Hepatocyte (in vitro differentiated cells): ENCODE measurements at regions not wholly inside any gene's neighbourhood (a gene's known extent, or its start where the extent isn't known, plus 50 kb on each side); places are given as distances from the start of the nearest gene placed in this dataset.

Source experiments
- DNase-seq: peaks from one replicate; pipeline ENCODE4 v3.0.0-alpha.2; 2016; ENCODE audit warnings: low spot score
- H2AFZ ChIP-seq: fragments of 200-600 bp; sonication (generic); 2 replicates; pipeline ENCODE4 v1.6.0; 2016; ENCODE audit warnings: antibody characterized with exemption, mild to moderate bottlenecking
- H3K27ac ChIP-seq: fragments of 200-600 bp; sonication (generic); 2 replicates; pipeline ENCODE4 v1.5.1; 2016; ENCODE audit warnings: mild to moderate bottlenecking
- H3K27me3 ChIP-seq: fragments of 200-600 bp; sonication (generic); 2 replicates; pipeline ENCODE4 v1.6.1; 2016
- H3K36me3 ChIP-seq: fragments of 200-600 bp; sonication (generic); replicated peaks from 2 replicates; pipeline ENCODE4 v1.5.1; 2016; ENCODE audit warnings: low read depth; ENCODE audit not compliant: insufficient read depth
- H3K4me1 ChIP-seq: fragments of 200-600 bp; sonication (generic); 2 replicates; pipeline ENCODE4 v1.5.1; 2016; ENCODE audit warnings: mild to moderate bottlenecking, moderate library complexity; ENCODE audit not compliant: insufficient read depth
- H3K4me2 ChIP-seq: fragments of 200-600 bp; sonication (generic); 2 replicates; pipeline ENCODE4 v1.6.0; 2016
- H3K4me3 ChIP-seq: fragments of 200-600 bp; sonication (generic); 2 replicates; pipeline ENCODE4 v1.5.1; 2016; ENCODE audit warnings: mild to moderate bottlenecking
- H3K79me2 ChIP-seq: fragments of 200-600 bp; sonication (generic); 2 replicates; pipeline ENCODE4 v1.6.0; 2017; ENCODE audit warnings: mild to moderate bottlenecking
- H3K9me2 ChIP-seq: fragments of 200-600 bp; sonication (generic); replicated peaks from 2 replicates; pipeline ENCODE4 v1.6.0; 2017; ENCODE audit warnings: mild to moderate bottlenecking; ENCODE audit not compliant: insufficient read depth
- H3K9me3 ChIP-seq: fragments of 200-600 bp; sonication (generic); 2 replicates; pipeline ENCODE4 v1.5.1; 2016; ENCODE audit warnings: low read depth, mild to moderate bottlenecking
- H4K20me1 ChIP-seq: fragments of 200-600 bp; sonication (generic); 2 replicates; pipeline ENCODE4 v1.6.0; 2016; ENCODE audit warnings: mild to moderate bottlenecking; ENCODE audit not compliant: insufficient read depth, poor library complexity, severe bottlenecking
- EZH2 ChIP-seq: fragments of 200-600 bp; sonication (generic); IDR thresholded peaks from 2 replicates; pipeline ENCODE4 v1.6.1; 2016; ENCODE audit warnings: antibody characterized with exemption, mild to moderate bottlenecking, borderline replicate concordance
- EZH2phosphoT487 ChIP-seq: fragments of 200-600 bp; sonication (generic); IDR thresholded peaks from one replicate; pipeline ENCODE4 v1.6.1; 2018; ENCODE audit warnings: antibody characterized with exemption, mild to moderate bottlenecking, low read depth, moderate library complexity; ENCODE audit not compliant: unreplicated experiment, severe bottlenecking
- WGBS: methylation state at CpG from one replicate; pipeline ENCODE4 v1.1.6; 2016; ENCODE audit warnings: low lambda C conversion rate; ENCODE audit errors: missing lambda C conversion rate; 5-methylcytosine and 5-hydroxymethylcytosine counted together
- TF ChIP-seq, protein P1 (sequence below): fragments of 200-600 bp; sonication (generic); IDR thresholded peaks from 2 replicates; pipeline ENCODE4 v1.5.1; 2016; ENCODE audit warnings: antibody characterized with exemption, mild to moderate bottlenecking; ENCODE audit not compliant: poor library complexity

DNA sequence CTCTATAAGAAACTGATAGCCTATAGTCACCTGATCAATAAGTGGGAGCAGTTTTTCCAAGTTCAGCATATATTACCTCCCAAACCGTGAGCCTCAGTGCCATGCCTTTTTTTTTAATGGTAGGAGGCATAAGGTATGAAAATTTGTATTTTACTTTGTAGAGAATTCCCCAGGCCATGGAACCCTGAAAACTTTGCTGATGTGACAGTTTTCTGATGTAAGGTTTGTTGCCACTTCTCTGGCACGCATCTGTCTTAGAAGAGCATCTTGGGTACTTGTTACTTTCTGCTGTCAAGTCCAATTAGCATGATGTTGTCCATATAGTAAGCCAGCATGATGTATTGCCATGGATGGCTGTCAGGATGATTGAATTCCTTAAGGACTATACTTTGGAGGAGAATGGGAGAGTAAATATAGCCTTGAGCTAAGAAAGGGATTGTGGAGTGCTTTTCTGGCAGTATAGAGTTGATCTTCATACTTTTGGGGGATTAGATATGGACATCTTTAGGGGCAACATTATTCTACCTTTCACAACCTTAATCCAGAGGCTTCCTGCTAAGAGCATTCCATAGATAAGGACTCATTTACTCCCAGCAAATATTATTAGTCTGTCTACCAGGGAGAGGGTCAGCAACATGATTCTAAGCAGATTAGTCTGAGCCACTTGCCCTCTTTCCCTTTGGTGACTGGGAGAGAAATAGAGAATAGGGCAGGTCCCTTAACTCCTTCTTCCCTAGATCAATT lies 389.6 kb downstream of the YTHDC2 start:
- Histone ChIP-seq H3K4me3 (no peak overlapping the region), H4K20me1 (no peaks in the 10 kb centered on the region), H3K4me2 (no peak overlapping the region), H3K79me2 (no peaks in the 10 kb centered on the region), H3K4me1 (no peaks in the 10 kb centered on the region), H3K9me2 (no peaks in the 10 kb centered on the region), H3K36me3 (no peaks in the 10 kb centered on the region), H3K27me3 (no peaks in the 10 kb centered on the region), H3K9me3 (no peaks in the 10 kb centered on the region), H3K27ac (no peak overlapping the region), H2AFZ (no peak overlapping the region)
- WGBS, result 61% methylated on average over 2 of the region's 2 CpGs
- no peak for DNase-seq
- no peak for TF ChIP-seq EZH2phosphoT487
- TF ChIP-seq, protein P1, sequence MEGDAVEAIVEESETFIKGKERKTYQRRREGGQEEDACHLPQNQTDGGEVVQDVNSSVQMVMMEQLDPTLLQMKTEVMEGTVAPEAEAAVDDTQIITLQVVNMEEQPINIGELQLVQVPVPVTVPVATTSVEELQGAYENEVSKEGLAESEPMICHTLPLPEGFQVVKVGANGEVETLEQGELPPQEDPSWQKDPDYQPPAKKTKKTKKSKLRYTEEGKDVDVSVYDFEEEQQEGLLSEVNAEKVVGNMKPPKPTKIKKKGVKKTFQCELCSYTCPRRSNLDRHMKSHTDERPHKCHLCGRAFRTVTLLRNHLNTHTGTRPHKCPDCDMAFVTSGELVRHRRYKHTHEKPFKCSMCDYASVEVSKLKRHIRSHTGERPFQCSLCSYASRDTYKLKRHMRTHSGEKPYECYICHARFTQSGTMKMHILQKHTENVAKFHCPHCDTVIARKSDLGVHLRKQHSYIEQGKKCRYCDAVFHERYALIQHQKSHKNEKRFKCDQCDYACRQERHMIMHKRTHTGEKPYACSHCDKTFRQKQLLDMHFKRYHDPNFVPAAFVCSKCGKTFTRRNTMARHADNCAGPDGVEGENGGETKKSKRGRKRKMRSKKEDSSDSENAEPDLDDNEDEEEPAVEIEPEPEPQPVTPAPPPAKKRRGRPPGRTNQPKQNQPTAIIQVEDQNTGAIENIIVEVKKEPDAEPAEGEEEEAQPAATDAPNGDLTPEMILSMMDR, result no peak
- no peak for TF ChIP-seq EZH2

DNA sequence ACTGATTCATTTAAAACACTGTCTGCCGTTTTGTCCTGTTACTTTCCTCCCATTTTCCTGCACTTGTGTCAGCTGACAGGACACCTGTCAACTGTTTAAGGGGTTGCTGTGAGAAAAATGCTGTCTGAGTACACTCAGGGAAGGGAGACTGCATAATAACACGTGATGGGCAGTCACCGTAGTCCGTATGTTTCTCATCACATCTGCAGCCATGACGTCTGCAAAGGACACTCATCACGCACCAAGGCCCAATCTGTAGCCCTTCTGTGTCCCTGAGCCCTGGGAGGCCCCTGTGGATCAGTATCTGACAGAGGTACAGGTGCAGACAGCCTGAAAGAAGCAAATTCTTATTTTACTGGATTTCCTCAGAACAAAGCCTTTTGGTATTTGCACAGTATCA lies 396.3 kb downstream of the YTHDC2 start:
- no peaks in the 10 kb centered on the region for H3K9me3 ChIP-seq
- no peak for TF ChIP-seq EZH2phosphoT487
- no peak for TF ChIP-seq EZH2
- TF ChIP-seq, protein P1, result no peak
- no peaks in the 10 kb centered on the region for H3K79me2 ChIP-seq
- no peak overlapping the region for H3K27ac ChIP-seq
- H3K4me3 ChIP-seq, result no peak overlapping the region
- no peaks in the 10 kb centered on the region for H3K9me2 ChIP-seq
- no peak overlapping the region for H2AFZ ChIP-seq
- DNase-seq, result no peak
- no peaks in the 10 kb centered on the region for H4K20me1 ChIP-seq
- H3K4me2 ChIP-seq, result no peak overlapping the region
- WGBS, result 45% methylated on average over 6 of the region's 6 CpGs
- H3K36me3 ChIP-seq, result no peaks in the 10 kb centered on the region
- H3K27me3 ChIP-seq, result no peaks in the 10 kb centered on the region
- no peaks in the 10 kb centered on the region for H3K4me1 ChIP-seq

DNA sequence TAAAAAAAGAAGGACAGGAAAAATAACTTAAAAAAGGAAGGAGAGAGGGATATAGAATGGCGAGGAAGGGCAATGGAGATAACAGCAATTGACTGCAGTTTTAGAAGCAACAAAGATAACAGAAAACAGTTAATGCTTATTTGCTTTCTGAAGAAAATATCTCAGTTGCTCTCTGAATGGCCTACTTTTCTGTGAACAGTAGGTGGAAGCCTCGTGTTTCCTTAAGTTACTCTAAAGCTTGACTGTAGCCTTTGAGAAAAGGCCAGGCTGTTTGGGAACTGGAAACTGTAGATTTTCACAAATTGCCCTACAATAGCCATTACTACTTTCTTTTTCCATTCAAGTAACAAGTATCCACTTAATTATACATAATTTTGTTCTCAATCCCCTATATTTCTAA lies 404.5 kb downstream of the YTHDC2 start:
- H3K36me3 ChIP-seq, result no peaks in the 10 kb centered on the region

More for the DNA sequence above, 404.5 kb downstream of the YTHDC2 start:
- Histone ChIP-seq H3K4me2 (no peak overlapping the region), H3K9me3 (no peaks in the 10 kb centered on the region), H3K27ac (no peak overlapping the region), H3K79me2 (no peaks in the 10 kb centered on the region), H4K20me1 (no peaks in the 10 kb centered on the region), H2AFZ (no peak overlapping the region), H3K4me1 (no peaks in the 10 kb centered on the region), H3K27me3 (no peaks in the 10 kb centered on the region), H3K4me3 (no peak overlapping the region), H3K9me2 (no peaks in the 10 kb centered on the region)
- no peak for TF ChIP-seq EZH2
- TF ChIP-seq EZH2phosphoT487, result no peak
- TF ChIP-seq, protein P1, result peak; percentile 26
- WGBS, result 26% methylated on average over 2 of the region's 2 CpGs
- DNase-seq, result peak; percentile 19
